ENCODE measurements at regions not wholly inside any gene's neighbourhood (a gene's known extent, or its start where the extent isn't known, plus 50 kb on each side); places are given as distances from the start of the nearest gene placed in this dataset.

DNA sequence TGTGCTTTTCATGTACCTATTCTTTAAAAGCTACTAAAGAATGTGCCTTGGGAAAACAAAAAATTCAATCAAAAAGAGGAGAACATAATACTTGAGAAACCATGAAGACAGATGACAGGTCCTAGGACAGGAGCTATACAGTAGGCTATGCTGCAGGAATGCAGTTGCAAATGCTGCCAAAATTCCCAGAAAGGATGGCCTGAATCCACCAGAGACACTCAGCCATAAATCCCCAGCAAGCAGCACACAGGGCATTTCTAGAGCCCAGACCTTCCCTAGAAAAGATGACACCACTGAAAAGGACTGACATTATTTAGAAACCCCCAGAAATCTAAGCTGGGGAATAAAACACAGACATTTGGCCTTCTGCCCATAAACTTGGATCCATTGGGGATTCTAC lies 237.3 kb downstream of the C7orf25 start:
- no peak for DNase-seq

DNA sequence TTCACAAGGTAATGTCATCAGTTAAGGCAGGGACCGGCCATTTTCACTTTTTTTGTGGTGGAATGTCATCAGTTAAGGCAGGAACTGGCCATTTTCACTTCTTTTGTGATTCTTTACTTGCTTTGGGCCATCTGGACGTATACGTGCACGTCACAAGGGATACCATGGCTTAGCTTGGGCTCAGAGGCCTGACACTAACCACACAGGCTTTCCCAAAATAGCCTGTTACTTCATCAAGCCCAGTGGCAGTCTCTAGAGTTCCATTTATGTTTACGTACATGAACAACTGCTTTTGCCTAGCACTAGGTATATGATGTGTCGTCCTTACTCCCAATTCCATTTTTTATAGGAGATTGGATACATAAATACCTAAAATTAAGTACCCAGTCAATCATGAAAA lies 237.9 kb downstream of the C7orf25 start:
- DNase-seq, result peak; percentile 48

DNA sequence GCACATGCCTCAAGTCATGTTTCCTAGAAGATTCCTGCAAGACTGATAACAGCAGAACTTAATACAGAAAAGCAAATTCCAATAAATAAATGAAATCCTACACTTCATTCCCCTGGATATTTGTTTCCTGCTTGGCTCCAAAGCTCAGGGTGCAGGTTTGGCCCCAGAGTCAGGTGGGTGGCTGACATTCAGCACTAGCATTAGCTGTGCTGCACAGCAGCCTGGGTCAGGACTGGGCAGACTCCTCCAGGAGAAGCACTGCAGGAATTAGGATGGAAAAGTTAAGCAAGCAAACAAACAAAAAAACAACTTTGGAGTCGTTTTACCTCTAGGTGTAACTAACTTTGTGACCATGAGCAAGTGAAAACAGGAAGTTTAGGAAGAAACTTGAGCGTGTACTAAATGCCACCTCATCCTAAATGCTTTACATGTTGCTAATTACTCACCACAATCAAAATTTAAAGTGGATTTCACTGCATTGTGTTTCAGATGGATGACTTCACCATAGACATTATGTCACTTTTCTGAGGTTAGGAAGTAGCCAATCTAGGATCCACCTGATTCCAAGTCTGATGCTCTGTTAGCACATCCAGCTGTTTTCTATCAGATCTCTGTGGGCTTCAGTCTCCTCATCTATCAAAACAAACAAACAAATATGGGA lies 239.4 kb downstream of the C7orf25 start:
- no peak for DNase-seq

DNA sequence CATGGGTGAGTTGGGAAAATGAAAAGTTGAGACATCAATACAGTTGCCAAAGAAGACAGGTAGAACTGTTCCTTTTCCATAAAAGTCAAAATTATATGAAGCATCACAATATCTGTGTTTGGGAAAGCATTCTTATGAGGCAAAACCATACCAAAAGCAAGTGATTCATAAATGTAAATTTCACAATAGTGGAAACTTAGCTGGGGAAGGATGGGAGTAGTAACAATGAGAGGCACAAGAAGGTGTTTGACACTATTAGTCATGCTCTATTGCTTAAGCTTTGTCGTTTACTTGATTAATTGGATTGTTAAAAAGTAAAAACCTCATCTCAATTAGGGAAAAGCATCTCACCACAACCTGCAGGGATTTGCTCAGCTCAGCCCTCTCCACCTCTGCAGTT lies 240.2 kb downstream of the C7orf25 start:
- DNase-seq, result no peak

DNA sequence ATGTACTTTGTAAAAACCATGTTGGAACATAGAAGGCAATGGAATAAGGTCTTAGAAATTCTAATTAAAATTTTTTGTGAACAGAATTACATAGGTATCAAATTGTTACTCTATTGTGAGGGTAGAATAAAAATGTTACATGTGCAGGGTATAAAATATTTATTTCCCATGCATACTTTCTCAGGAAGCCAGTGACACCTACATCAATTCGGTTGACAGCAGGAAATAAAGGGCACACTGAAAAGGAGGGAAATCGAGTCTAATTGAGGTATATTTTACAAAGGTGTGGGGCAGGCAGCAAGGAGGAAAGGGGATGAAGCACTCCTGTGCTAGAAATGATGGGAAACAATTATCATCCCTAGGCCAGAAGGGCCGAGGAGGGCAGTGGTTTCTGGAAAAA lies 244.9 kb downstream of the C7orf25 start:
- no peak for DNase-seq

DNA sequence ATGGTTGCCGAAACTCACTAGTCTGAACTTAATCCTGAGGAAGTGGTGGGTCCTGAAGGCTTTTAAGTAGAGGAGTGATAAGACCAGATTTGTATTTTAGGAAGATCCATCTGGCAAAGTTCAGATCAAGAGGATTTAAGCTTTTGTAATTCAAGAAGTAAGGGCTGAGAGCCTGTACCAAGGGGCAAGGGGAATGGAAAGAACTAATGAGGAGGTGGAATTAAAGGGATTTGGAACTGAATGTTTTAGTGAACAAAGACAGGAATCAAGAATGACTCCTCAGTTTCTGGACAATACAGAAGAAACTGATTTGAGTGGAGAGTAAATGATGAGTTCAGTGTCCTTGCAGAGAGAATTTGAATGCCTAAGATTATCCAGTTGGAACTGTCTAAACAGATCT lies 249.0 kb downstream of the C7orf25 start:
- DNase-seq, result no peak

DNA sequence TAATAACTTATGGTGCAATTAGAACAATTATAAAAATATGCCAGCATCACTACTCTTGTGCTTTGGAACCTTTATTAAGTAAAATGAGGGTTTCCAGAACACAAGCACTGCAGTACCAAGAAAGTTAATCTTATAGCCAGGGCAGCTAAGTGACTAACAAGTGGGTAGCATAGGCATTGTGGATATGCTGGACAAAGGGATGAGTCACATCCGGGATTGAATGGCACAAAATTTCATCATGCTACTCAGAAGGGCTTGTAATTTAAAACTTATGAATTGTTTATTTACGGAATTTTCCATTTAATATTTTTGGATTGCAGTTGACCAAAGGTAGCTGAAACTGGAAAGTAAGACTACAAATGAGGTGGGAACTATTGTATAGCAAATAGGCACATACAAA lies 250.6 kb downstream of the C7orf25 start:
- DNase-seq, result no peak

DNA sequence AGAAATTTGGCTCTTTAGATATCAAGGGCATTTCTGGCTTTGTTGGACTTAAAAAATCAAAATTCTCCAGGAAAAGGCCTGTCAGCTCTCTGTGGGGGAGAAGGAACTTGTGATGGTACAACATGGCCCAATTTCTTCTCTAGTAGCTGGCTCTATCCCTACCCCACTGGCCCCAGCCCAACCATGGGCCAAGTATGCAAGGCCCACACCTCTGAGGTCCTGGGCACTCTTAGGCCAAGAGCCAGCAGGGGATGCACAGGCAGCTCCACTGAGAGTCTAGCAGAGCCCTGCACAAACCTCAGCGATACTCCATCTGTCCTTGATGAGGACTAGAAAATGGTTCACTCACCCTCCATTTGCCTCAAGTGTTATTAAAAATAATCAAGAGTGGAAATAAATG lies 261.2 kb downstream of the C7orf25 start:
- DNase-seq, result no peak

DNA sequence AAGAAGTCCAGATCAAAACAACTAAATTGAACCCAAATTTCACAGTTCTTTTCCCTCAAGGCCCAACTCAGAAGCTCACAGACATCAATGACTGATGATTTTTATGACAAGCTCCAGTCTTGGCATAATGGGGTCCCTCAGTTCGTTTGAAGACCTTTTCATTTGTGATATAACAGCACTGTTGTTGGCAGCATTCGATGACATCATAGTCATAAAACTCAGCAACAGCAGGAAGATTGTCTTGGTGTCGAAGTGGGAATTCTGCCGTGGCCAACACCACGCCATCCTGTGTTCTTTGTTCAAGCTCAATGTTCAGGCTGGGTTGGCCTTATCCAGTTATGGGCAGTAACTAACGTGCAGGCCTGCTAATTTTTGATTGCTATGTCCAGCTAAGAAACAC lies 261.7 kb downstream of the C7orf25 start:
- DNase-seq, result no peak

DNA sequence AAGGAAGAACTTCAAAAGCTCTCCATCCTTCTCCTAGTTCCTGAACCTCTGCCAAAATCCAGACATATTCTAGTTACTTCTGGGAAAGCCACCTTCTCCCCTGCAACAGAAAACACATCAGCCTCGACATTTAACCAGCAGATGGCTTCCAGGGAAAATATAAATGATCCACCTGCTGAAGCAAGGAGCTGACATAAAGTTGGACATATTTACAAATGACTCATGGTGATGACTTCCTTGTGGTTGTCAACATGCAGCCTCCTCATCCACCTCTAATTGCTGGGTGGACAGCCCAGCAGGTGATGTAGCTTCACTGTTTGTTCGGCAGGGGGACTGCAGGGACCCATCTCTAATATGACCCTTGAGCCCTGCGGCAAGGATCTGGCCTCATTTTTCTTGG lies 266.0 kb downstream of the C7orf25 start:
- DNase-seq, result peak; percentile 36

DNA sequence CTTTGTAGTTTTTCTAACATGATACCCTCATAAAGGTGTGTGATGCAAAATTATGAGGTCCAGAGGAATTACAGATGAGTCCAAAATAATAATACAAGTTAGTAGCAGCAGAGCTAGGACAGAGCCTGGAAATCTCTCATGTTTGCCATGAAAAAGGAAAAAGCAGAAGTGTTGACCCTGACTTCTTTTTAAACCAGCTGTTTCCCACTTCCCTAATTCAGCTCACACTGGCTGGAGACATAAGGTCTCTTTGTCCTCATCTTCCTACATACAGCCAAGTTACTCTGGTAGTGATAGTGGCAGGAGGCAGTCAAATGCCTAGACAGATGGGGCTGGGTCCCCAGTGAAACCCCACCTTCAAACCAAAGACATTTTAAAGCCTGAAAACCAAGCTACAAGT lies 269.2 kb downstream of the C7orf25 start:
- no peak for DNase-seq

DNA sequence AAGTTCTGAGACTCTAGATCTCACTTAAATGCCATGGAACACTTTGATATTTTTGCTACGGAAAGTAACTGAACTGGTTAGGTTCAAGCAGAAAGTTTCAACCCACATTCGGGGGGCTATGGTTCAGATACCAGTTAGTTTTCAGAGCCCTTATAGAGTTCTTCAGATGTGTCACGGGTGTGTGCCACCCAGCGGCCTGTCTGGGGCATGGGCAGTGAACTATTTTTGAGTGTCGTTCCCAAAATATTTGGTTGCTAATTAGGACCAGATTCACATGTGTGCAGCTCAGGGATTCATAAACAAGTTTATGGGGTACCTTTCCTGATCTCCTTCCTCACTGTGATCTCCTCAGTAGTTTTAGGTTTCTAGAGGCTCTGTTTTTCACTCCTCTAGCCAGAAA lies 271.9 kb downstream of the C7orf25 start:
- DNase-seq, result no peak

DNA sequence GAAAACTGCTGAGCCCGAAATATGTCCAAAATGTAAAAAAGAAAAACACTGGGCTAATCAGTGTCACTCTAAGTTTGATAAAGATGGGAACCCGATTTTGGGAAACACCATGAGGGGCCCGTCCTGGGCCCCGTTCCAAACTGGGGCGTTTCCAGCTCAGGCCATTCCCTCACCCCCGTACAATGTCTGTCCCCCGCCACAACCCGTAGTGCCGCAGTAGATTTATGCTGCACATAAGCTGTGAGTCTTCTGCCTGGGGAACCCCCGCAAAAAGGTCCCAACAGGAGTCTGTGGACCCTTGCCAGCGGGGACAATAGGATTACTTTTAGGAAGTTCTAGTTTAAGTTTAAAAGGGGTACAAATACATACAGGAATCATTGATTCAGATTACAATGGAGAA lies 275.5 kb downstream of the C7orf25 start:
- peak; percentile 17 for DNase-seq

DNA sequence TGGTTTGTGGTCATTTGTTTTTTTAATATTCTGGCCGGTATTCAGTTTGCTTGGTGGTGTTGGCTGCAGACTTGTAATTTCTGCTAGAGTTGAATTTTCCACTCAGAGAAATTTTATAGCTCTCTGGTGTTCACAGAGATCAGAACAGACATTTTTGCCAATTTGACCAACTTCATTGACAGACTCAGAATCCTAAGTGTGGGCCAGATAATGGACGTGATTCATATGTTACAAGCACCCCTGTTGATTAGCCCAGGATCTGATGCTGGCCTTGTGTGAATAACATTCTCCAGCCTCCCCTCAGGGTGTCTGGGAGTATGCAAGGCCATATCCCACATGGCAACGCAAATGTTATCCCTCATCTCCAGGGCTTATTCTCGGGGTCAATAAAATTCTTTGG lies 283.8 kb downstream of the C7orf25 start:
- no peak for DNase-seq

DNA sequence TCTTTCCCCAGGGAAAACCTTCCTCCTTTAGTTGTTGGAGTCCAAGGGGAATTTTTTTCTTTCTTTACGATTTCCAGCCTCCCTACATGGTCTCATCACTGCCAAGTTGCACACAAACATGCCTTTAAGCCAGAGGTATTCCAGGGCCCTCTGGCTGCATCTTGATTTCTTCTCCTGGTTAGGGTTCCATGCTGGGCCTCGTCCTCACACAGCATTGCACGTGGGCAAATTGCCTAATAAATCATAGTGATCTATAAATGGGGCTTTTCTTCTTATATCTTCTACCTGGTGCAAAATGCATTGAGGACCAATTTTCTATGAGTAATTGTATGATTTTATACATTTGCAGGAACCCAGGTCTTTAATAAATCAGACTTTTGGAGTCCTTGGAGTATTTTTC lies 284.2 kb downstream of the C7orf25 start:
- no peak for DNase-seq

DNA sequence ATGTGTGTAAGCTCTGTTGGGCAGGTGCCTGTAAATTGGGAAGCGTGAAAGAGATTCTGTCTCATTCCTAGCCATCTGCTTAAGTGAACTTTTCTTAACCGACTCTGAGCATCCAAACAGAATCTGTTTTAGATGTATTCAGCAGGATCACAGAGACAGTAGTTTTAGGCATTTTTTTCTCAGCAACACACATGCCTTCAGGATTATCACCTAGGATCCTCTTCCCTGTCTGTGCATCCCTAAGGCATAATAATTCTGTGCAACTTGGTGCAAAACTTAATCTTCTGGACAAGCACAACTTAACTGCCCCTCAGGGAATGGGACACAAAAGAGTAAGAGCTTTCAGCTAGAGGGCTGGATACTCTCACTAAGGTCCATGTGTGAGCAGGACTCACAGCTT lies 284.8 kb downstream of the C7orf25 start:
- DNase-seq, result no peak

DNA sequence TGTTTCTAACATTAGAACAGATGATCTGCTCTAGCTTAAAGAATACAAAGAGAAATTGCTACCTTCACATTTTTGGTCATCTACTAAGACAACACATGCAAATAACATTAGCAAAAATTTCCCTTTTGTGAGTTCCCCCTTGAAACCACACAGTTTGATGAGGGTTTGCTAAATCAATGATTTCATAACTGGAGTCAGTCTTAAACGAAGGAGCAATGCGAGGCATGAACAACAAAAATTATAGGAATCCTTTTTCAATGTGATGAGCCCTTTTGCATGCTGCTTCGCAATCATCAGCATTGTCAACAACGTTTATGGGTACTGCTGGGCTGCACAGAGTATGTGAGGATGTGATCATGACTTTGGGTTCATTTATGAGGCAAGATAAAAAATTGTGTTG lies 286.4 kb downstream of the C7orf25 start:
- no peak for DNase-seq

DNA sequence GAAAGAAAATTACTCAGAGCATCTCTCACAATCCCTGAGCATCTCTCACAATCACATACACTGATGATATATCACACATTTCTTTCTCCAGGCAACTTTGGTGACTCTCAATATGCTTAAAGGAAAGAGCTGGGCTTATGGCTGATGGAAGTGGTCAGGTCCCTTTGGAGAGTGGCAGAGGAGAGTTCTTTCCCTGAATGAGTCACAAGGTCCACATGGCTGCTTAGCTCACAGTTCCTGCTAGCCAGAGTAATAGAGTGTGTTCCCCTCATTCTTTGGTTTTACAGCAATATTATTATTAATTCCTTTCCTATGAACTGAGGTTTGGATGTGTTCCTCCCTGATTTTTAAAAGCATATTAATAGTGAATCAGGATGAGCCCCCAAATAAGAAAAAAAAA lies 287.4 kb downstream of the C7orf25 start:
- no peak for DNase-seq

DNA sequence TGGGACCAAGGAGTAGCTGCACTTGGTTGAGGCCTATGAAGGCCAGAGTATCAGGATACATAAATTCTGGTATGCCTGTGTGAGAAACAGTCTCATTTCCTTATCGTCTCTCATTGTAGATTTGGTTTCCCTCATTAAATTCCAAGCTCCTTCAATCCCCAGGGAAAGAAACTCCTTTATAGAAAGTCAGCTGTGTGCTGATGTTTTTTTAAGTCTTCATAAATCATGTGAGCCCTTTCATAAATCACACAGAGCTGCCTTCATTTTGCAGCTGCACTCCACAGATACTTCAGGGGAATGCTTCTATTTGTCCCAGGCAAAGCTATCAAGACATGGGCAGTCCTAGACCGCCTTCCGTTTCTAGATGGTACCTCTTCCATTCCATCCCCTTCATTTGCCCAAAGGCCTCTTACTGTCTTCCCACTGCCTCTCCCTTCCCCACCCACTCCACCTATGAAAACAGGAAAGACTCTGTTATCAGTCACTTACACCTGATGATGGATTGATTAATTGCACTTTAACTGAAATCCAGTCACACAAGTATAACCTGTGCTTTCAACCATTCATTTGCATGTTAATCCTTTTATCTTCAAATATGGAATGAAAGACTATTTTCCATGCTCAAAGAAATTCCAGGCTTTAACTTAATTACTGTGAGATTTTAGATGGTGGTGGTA lies 290.2 kb downstream of the C7orf25 start:
- DNase-seq, result no peak

DNA sequence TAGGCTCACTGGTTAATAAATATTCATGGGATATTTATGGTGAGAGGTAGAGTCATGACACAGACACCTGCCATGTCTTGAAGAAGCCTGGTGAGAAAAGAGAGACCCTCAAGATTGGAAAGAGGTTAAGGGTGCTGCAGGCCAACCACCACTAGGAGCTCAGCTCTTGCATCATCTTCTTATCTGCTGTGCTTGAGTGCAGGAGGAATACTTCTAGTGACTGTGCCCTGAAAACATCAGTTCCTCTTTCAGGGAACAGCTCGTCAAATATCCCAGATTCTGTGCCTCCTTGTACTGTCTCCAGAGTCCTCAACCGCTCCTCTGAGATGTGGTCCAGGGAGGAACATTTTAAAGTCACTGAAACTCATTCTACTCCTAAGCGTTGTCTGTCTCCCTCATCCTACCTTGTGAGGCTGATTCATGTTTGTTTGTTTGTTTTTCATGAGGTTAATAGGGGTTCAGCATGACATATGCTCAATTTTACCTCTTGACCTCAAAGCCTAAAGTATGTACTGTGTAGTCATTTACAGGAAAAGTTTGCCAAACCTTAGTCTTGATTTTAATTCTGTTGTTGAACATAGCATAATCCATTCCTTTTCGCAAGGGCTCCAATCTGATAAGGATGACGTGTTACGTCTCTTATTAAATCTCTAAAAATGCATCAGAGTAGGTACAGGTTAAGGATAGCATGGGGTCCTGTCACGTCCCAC lies 293.1 kb downstream of the C7orf25 start:
- DNase-seq, result no peak

DNA sequence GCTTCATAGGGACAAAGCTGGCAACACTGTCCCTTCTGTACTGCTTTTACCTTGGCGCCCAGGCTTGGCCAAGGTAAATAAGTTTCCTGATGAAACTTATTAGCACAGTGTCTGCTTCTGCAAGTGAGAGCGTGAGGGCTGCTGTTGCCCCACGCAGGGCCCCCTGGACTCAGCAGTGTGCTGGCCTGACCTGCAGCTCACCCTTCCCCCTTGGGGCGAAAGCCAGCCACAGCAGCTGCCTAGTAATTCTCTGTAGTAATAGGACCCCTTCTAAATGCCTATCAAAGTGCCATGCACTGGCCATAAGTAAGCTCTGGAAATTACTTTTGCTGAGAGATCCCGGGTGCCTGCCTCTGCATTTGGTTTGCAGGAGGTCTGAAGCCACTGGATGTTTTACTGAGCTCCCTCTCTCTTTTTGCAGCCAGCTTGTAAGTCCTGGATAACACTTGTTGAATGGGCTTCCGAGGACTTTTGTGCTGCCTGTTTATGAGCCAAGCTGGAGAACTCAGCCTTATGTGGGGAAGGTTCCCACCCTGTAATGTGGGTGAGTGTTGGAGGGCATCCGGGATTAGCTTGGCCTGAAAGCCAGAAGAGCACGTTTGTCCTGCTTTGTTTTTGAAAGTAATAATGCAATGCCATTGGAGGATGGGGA lies 293.9 kb downstream of the C7orf25 start:
- peak; percentile 56 for DNase-seq

DNA sequence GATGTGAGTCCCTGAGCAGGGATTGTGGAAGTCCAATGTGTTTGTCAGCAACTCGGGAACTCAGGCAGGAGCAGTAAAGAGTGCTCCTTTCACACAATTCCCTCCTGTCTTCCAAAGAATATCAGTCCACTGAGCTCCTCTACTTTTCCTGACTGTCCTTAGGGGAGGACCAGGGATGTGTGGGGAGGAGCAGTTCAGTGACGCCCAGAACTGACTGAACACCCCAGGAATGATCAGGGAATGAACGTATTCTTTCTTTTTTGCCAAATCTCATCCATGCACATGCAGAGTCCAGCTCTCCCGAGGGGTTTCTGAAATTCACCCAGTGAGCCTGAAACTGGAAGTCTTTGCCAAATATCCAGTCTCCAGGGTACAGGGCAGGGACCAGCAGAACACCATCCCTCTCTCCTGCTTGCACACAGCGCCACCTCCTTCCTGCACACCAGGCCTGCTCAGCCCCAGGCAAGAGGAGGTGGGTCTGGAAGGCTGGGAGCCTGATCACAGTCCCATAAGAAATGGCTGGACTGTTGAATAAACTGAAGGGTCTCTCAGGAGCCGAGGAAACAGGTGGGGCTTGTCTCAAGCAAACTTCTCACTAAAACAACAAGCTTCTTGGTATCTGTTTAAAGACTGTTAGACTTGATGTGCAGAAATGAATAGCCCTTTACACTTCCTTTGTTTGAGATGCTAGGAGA lies 294.7 kb downstream of the C7orf25 start:
- DNase-seq, result no peak

DNA sequence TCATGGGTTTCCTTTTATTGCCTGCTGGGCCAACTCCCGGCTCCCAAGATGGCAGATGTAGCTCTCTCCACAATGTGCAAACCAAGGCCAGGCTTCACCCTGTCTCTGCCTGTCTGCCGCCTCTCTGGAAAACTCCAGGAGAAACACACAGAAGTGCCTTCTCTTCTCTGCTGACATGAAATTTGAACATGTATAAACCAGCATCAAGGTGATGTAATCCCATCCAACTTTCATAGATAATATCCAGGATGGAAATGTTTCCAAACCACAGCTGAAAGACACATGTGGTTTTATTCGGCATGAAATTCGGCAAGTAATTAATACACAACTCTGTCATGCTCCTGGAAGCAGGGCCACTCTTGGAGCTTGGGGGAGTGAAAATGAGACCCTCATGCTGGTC lies 297.2 kb downstream of the C7orf25 start:
- no peak for DNase-seq

Measured in RPMI8226 (cell line).